Caco-2 (cell line): ENCODE measurements at regions not wholly inside any gene's neighbourhood (a gene's known extent, or its start where the extent isn't known, plus 50 kb on each side); places are given as distances from the start of the nearest gene placed in this dataset.
"Not testable (repeated sequence)": the region's sequence is repeated elsewhere in the genome, so short reads cannot be mapped to it uniquely, and the experiment has no call there.

Source experiments
- BruUV-seq: library from RNA; stranded (reverse); fragments of 400-500 nt; replicated peaks from 2 replicates; lab custom pipeline; 2021; lab: Mats Ljungman, UMichigan
- CTCF ChIA-PET: fragments of 300-600 bp; sonication (Branson Sonifier 250); formaldehyde crosslinking; loops from one replicate; lab custom pipeline; 2022; ENCODE audit warnings: antibody characterized with exemption; lab: Charles Lee
- POLR2A ChIA-PET: fragments of 300-600 bp; sonication (Branson Sonifier 250); formaldehyde crosslinking; loops from one replicate; lab custom pipeline; 2022; ENCODE audit warnings: antibody characterized with exemption; lab: Charles Lee
- DNase-seq, 2 experiments: peaks; one replicate each; pipeline versions ENCODE4 v3.0.0 to v3.0.0-alpha.2; 2020 to 2022
- H3K27me3 ChIP-seq: replicated peaks from 2 replicates; pipeline ENCODE4 v1.6.0; 2011; ENCODE audit warnings: low read length; ENCODE audit not compliant: control insufficient read depth, insufficient read depth
- H3K36me3 ChIP-seq: 2 replicates; pipeline ENCODE4 v1.5.1; 2011; ENCODE audit warnings: low read length; ENCODE audit not compliant: control insufficient read depth, insufficient read depth
- H3K4me1 ChIP-seq: fragments of 250-450 bp; sonication (Bioruptor Pico); 2 replicates; pipeline ENCODE4 v1.5.1; 2020; ENCODE audit warnings: mild to moderate bottlenecking
- H3K4me3 ChIP-seq: 2 replicates; pipeline ENCODE4 v1.5.1; 2011; ENCODE audit warnings: low read depth, mild to moderate bottlenecking, control low read depth, low read length
- H3K9me3 ChIP-seq: fragments of 250-450 bp; sonication (Bioruptor Pico); 2 replicates; pipeline ENCODE4 v1.5.1; 2020; ENCODE audit warnings: mild to moderate bottlenecking, moderate library complexity
- H3K27ac Mint-ChIP-seq: one replicate; pipeline ENCODE4 v1.8.0; 2022; ENCODE audit warnings: mixed read lengths; ENCODE audit not compliant: unreplicated experiment
- H3K27me3 Mint-ChIP-seq: one replicate; pipeline ENCODE4 v1.8.0; 2022; ENCODE audit warnings: mixed read lengths; ENCODE audit not compliant: insufficient read depth, unreplicated experiment
- H3K36me3 Mint-ChIP-seq: one replicate; pipeline ENCODE4 v1.8.0; 2022; ENCODE audit warnings: mild to moderate bottlenecking, mixed read lengths; ENCODE audit not compliant: insufficient read depth, unreplicated experiment
- H3K4me1 Mint-ChIP-seq: one replicate; pipeline ENCODE4 v1.8.0; 2022; ENCODE audit warnings: low read depth, mixed read lengths; ENCODE audit not compliant: unreplicated experiment
- H3K4me3 Mint-ChIP-seq: one replicate; pipeline ENCODE4 v1.8.0; 2022; ENCODE audit warnings: mild to moderate bottlenecking, moderate library complexity, mixed read lengths; ENCODE audit not compliant: unreplicated experiment
- H3K9me3 Mint-ChIP-seq: one replicate; pipeline ENCODE4 v1.8.0; 2022; ENCODE audit warnings: mixed read lengths; ENCODE audit not compliant: unreplicated experiment
- CTCF ChIP-seq, 2 experiments: fragments of 200-600 bp in 1 of 2; IDR thresholded peaks; 1 replicate in 1 of 2; 2 replicates in 1 of 2; pipeline versions ENCODE4 v1.5.1 to v1.8.0; 2011 to 2022; ENCODE audit warnings: antibody characterized with exemption in 1 of 2, control low read depth in 1 of 2, inconsistent platforms in 1 of 2, low read depth in 1 of 2, low read length in 1 of 2, mild to moderate bottlenecking in 1 of 2, moderate library complexity in 1 of 2; ENCODE audit not compliant: insufficient read depth in 1 of 2, severe bottlenecking in 1 of 2, unreplicated experiment in 1 of 2
- intact Hi-C: fragments of 100-400 bp; cut with micrococcal nuclease; formaldehyde crosslinking; loops from one replicate; pipeline ENCODE4 v1.10.0; 2022; ENCODE audit not compliant: unreplicated experiment

GRCh38 chr9:110095161-110095595, 112.8 kb downstream of the C9orf152 start:
- Mint-ChIP-seq H3K4me3 (no peak overlapping the region), H3K27me3 (no peaks in the 10 kb centered on the region), H3K4me1 (peaks cover 26% of the 10 kb centered on the region), H3K27ac (no peak overlapping the region), H3K9me3 (no peaks in the 10 kb centered on the region), H3K36me3 (peaks cover 15% of the 10 kb centered on the region)
- CTCF ChIA-PET, result no interaction called here
- no peak for TF ChIP-seq CTCF (IDR thresholded peaks at IDR 0.05; ENCODE audit: insufficient read depth in 1 of 2, low read depth in 1 of 2, low read length in 1 of 2, severe bottlenecking in 1 of 2, unreplicated experiment in 1 of 2)
- H3K27me3 ChIP-seq, result no peaks in the 10 kb centered on the region
- no TSS peak for BruUV-seq
- no peak overlapping the region for H3K4me3 ChIP-seq
- DNase-seq, result no peak
- no peaks in the 10 kb centered on the region for H3K36me3 ChIP-seq
- intact Hi-C loops, result no loop called here
- no peaks in the 10 kb centered on the region for H3K9me3 ChIP-seq
- peaks cover 18% of the 10 kb centered on the region for H3K4me1 ChIP-seq
- POLR2A ChIA-PET, result no interaction called here

GRCh38 chr9:110095776-110096175, 112.2 kb downstream of the C9orf152 start:
- H3K27ac Mint-ChIP-seq, result no peak overlapping the region

GRCh38 chr9:110096674-110097073, 111.3 kb downstream of the C9orf152 start:
- H3K4me1 ChIP-seq, H3K9me3 ChIP-seq, H3K9me3 Mint-ChIP-seq, DNase-seq, H3K27ac Mint-ChIP-seq, H3K27me3 Mint-ChIP-seq, BruUV-seq, POLR2A ChIA-PET, intact Hi-C loops, CTCF ChIA-PET, H3K4me3 Mint-ChIP-seq, H3K27me3 ChIP-seq, H3K36me3 ChIP-seq, H3K4me3 ChIP-seq: not testable (repeated sequence)
- peaks cover 19% of the 10 kb centered on the region for H3K4me1 Mint-ChIP-seq
- peaks cover 15% of the 10 kb centered on the region for H3K36me3 Mint-ChIP-seq

More at GRCh38 chr9:110095776-110096175, 112.2 kb downstream of the C9orf152 start:
- DNase-seq, result no peak
- H3K9me3 Mint-ChIP-seq, result no peaks in the 10 kb centered on the region
- no peak for TF ChIP-seq CTCF (IDR thresholded peaks at IDR 0.05; ENCODE audit: insufficient read depth in 1 of 2, low read depth in 1 of 2, low read length in 1 of 2, severe bottlenecking in 1 of 2, unreplicated experiment in 1 of 2)
- peaks cover 15% of the 10 kb centered on the region for H3K36me3 Mint-ChIP-seq
- Histone ChIP-seq H3K4me1 (peaks cover 12% of the 10 kb centered on the region), H3K36me3 (no peaks in the 10 kb centered on the region), H3K27me3 (no peaks in the 10 kb centered on the region), H3K4me3 (no peak overlapping the region), H3K9me3 (no peaks in the 10 kb centered on the region)
- H3K27me3 Mint-ChIP-seq, result no peaks in the 10 kb centered on the region
- ChIA-PET CTCF (no interaction called here), POLR2A (interaction anchor here (0.6 kb wide), 1 partner anchor 39 kb away, joined by 8 read pairs; no protein-coding TSS in a partner anchor)
- no peak overlapping the region for H3K4me3 Mint-ChIP-seq
- H3K4me1 Mint-ChIP-seq, result peaks cover 25% of the 10 kb centered on the region
- BruUV-seq, result no TSS peak
- intact Hi-C loops, result no loop called here
